ENCODE measurements at regions not wholly inside any gene's neighbourhood (a gene's known extent, or its start where the extent isn't known, plus 50 kb on each side); places are given as distances from the start of the nearest gene placed in this dataset.
"Not testable (repeated sequence)": the region's sequence is repeated elsewhere in the genome, so short reads cannot be mapped to it uniquely, and the experiment has no call there.

- peak in 2 of 3 donors; percentile 28 to 39 for DNase-seq
- H3K4me3 ChIP-seq (replicated peaks in 1 of 3; ENCODE audit: low read depth in 2 of 3, low read length in 3 of 3); H2AFZ ChIP-seq (ENCODE audit: insufficient read depth, low read depth, low read length, poor library complexity, severe bottlenecking); H3K27me3 ChIP-seq (ENCODE audit: control insufficient read depth in 2 of 2, insufficient read depth in 2 of 2, low read length in 2 of 2); H3K4me1 ChIP-seq (ENCODE audit: control insufficient read depth in 1 of 2, insufficient read depth in 2 of 2, low read length in 2 of 2); H3K4me2 ChIP-seq (replicated peaks; ENCODE audit: extremely low read depth, low read length, poor library complexity, severe bottlenecking); H3K36me3 Mint-ChIP-seq; H3K27me3 Mint-ChIP-seq (ENCODE audit: low read depth in 3 of 3); H3K4me3 Mint-ChIP-seq; H3K27ac ChIP-seq (ENCODE audit: low read depth in 1 of 2, low read length in 2 of 2); H3K9me3 ChIP-seq (replicated peaks in 1 of 2; ENCODE audit: control insufficient read depth in 1 of 2, insufficient read depth in 1 of 2, low read length in 2 of 2); H3K27ac Mint-ChIP-seq; H3K9ac ChIP-seq (ENCODE audit: insufficient read depth, low read length, poor library complexity, severe bottlenecking); H3K4me1 Mint-ChIP-seq; H3K79me2 ChIP-seq (ENCODE audit: insufficient read depth, low read length); H3K36me3 ChIP-seq (replicated peaks in 1 of 2; ENCODE audit: control insufficient read depth in 1 of 2, insufficient read depth in 2 of 2, low read length in 2 of 2); H4K20me1 ChIP-seq (ENCODE audit: insufficient read depth, low read length): not testable (repeated sequence)
- intact Hi-C loops (cut with micrococcal nuclease) = loop anchor here in 1 of 2 donors (10.0 kb wide), 1 partner anchor 1030 kb away; no protein-coding TSS in a partner anchor
- no CpG with 5 or more reads among the region's 4 CpGs for WGBS (ENCODE audit: insufficient coverage)
- H3K9me3 Mint-ChIP-seq = peaks cover 2 to 24% (median 7%) of the 10 kb centered on the region in 7 donors
- TF ChIP-seq CTCF (IDR thresholded peaks at IDR 0.05) = peak; percentile 42
These were observed 190.8 kb upstream of the RAI14 start for GRCh38 chr5:34465301-34465700.

- WGBS (ENCODE audit: insufficient coverage) = 20% methylated on average over 1 of the region's 6 CpGs
- peaks cover 0 to 21% (median 2%) of the 10 kb centered on the region in 7 donors for H3K9me3 Mint-ChIP-seq
- H3K79me2 ChIP-seq (ENCODE audit: insufficient read depth, low read length) = not testable (repeated sequence)
These were observed 189.4 kb upstream of the RAI14 start for GRCh38 chr5:34466519-34467388.

More at GRCh38 chr5:34466519-34467388, 189.4 kb upstream of the RAI14 start:
- peak overlapping the region in 2 of 7 donors; percentile 17 to 32 for H3K27ac Mint-ChIP-seq
- H3K27me3 ChIP-seq (ENCODE audit: control insufficient read depth in 2 of 2, insufficient read depth in 2 of 2, low read length in 2 of 2); H3K4me2 ChIP-seq (replicated peaks; ENCODE audit: extremely low read depth, low read length, poor library complexity, severe bottlenecking); H3K27ac ChIP-seq (ENCODE audit: low read depth in 1 of 2, low read length in 2 of 2); H3K36me3 ChIP-seq (replicated peaks in 1 of 2; ENCODE audit: control insufficient read depth in 1 of 2, insufficient read depth in 2 of 2, low read length in 2 of 2); H3K27me3 Mint-ChIP-seq (ENCODE audit: low read depth in 3 of 3); H3K4me1 Mint-ChIP-seq; H3K9me3 ChIP-seq (replicated peaks in 1 of 2; ENCODE audit: control insufficient read depth in 1 of 2, insufficient read depth in 1 of 2, low read length in 2 of 2); H3K4me3 ChIP-seq (replicated peaks in 1 of 3; ENCODE audit: low read depth in 2 of 3, low read length in 3 of 3); H2AFZ ChIP-seq (ENCODE audit: insufficient read depth, low read depth, low read length, poor library complexity, severe bottlenecking); H4K20me1 ChIP-seq (ENCODE audit: insufficient read depth, low read length); H3K4me3 Mint-ChIP-seq; H3K36me3 Mint-ChIP-seq; H3K9ac ChIP-seq (ENCODE audit: insufficient read depth, low read length, poor library complexity, severe bottlenecking); DNase-seq; H3K4me1 ChIP-seq (ENCODE audit: control insufficient read depth in 1 of 2, insufficient read depth in 2 of 2, low read length in 2 of 2): not testable (repeated sequence)
- intact Hi-C loops (cut with micrococcal nuclease) = loop anchor here in 1 of 2 donors (10.0 kb wide), 1 partner anchor 1032 kb away; no protein-coding TSS in a partner anchor

All from CD14-positive monocyte (primary cell).